ENCODE measurements at regions not wholly inside any gene's neighbourhood (a gene's known extent, or its start where the extent isn't known, plus 50 kb on each side); places are given as distances from the start of the nearest gene placed in this dataset.
A peak's percentile ranks its signal among the peaks of the same experiment; 100 is the strongest.

- Histone ChIP-seq H3K4me3 (no peak overlapping the region), H3K9me3 (ENCODE audit: low read depth, low read length) (peaks cover 6% of the 10 kb centered on the region; the same call in 1 of the 2 replicates), H3K27ac (no peak overlapping the region), H3K9ac (ENCODE audit: insufficient read length) (no peak overlapping the region), H3K36me3 (ENCODE audit: insufficient read depth, low read length) (no peaks in the 10 kb centered on the region)
- no peak for DNase-seq (ENCODE audit: low read depth, low spot score)
- TF ChIP-seq EZH2 (IDR thresholded peaks at IDR 0.05) (no peak), FOXP2 (optimal IDR thresholded peaks at IDR 0.05; ENCODE audit: control extremely low read depth, extremely low read length, insufficient read depth) (no peak), POLR2AphosphoS5 (IDR thresholded peaks at IDR 0.05; ENCODE audit: borderline replicate concordance, low read depth, low read length) (no peak)
These were observed 179.6 kb downstream of the LURAP1L start for GRCh38 chr9:12954441-12954840.

DNA sequence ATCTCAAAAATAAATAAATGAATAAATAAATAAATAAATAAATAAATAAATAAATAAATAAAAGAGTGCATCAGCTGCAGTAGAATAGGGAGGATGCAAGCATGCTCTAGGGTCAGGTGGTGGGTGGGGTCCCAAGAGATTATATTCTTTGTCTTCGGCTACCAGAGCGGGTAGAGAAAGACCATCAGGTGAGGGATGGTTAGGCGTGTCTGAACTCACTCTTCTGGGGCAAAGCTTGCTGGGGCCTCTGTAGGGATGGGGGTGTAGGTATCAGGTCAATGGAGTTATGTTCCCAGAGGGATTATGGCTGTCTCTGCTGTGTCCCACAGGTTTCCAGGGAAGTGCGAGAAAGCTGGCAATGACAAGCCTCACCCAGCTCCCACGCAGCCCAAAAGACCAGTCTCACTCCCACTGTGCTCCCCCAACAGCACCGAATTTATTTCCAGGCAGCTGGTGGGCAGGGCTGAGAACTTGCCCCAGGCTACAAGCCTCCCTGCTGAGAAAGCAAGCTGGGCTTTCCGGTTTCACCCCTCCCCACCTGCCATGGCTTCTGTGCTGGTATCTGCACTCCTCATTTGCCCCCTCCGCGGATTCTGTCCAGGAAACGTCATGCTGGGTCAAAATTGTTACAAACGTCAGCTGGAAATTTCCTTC is 180.8 kb downstream of the LURAP1L start:
- Histone ChIP-seq H3K9me3 (ENCODE audit: low read depth, low read length) (peaks cover 6% of the 10 kb centered on the region; the same call in 1 of the 2 replicates), H3K4me3 (peak overlapping the region; percentile 68), H3K27ac (peak overlapping the region; percentile 81), H3K36me3 (ENCODE audit: insufficient read depth, low read length) (no peaks in the 10 kb centered on the region), H3K9ac (ENCODE audit: insufficient read length) (peak overlapping the region; percentile 6)
- peak; percentile 53 for DNase-seq (ENCODE audit: low read depth, low spot score)
- peak; percentile 39; the same call in 1 of the 2 replicates for TF ChIP-seq POLR2AphosphoS5 (IDR thresholded peaks at IDR 0.05; ENCODE audit: borderline replicate concordance, low read depth, low read length)
- no peak for TF ChIP-seq FOXP2 (optimal IDR thresholded peaks at IDR 0.05; ENCODE audit: control extremely low read depth, extremely low read length, insufficient read depth)
- TF ChIP-seq EZH2 (IDR thresholded peaks at IDR 0.05), result no peak

DNA sequence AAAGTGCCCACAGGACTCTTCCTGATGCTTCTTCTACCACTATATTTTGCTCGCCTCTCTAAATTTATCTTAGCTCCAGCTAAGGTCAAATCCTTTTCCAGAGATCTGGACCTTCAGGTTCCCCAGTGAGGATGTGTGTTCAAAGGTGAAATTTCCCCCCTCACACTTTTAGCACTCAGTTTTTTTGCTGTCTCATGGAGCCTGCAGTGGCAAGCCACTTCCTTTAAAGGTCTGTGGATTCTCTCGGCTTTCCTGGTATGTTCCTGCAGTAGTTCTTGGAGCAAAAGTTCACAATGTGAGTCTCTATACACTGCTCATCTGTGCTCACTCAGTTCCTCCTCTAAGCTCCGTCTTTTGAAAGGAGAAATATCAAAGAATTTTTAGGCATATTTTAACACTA is 181.4 kb downstream of the LURAP1L start:
- no peak for TF ChIP-seq EZH2 (IDR thresholded peaks at IDR 0.05)
- no peak for TF ChIP-seq FOXP2 (optimal IDR thresholded peaks at IDR 0.05; ENCODE audit: control extremely low read depth, extremely low read length, insufficient read depth)
- TF ChIP-seq POLR2AphosphoS5 (IDR thresholded peaks at IDR 0.05; ENCODE audit: borderline replicate concordance, low read depth, low read length), result no peak
- Histone ChIP-seq H3K9me3 (ENCODE audit: low read depth, low read length) (peaks cover 6% of the 10 kb centered on the region; the same call in 1 of the 2 replicates), H3K27ac (peak overlapping the region; percentile 81), H3K36me3 (ENCODE audit: insufficient read depth, low read length) (no peaks in the 10 kb centered on the region), H3K9ac (ENCODE audit: insufficient read length) (peak overlapping the region; percentile 6), H3K4me3 (peak overlapping the region; percentile 68)
- no peak for DNase-seq (ENCODE audit: low read depth, low spot score)

GRCh38 chr9:12956805-12957204 is 182.0 kb downstream of the LURAP1L start:
- no peak overlapping the region; the same call in 1 of the 2 replicates for H3K4me3 ChIP-seq
- TF ChIP-seq FOXP2 (optimal IDR thresholded peaks at IDR 0.05; ENCODE audit: control extremely low read depth, extremely low read length, insufficient read depth) (no peak), EZH2 (IDR thresholded peaks at IDR 0.05) (no peak), POLR2AphosphoS5 (IDR thresholded peaks at IDR 0.05; ENCODE audit: borderline replicate concordance, low read depth, low read length) (no peak)
- H3K9me3 ChIP-seq (ENCODE audit: low read depth, low read length), result peaks cover 6% of the 10 kb centered on the region; the same call in 1 of the 2 replicates
- H3K27ac ChIP-seq, result peak overlapping the region; percentile 81
- no peak overlapping the region for H3K9ac ChIP-seq (ENCODE audit: insufficient read length)
- no peaks in the 10 kb centered on the region for H3K36me3 ChIP-seq (ENCODE audit: insufficient read depth, low read length)
- no peak for DNase-seq (ENCODE audit: low read depth, low spot score)

GRCh38 chr9:12958279-12958678 is 183.5 kb downstream of the LURAP1L start:
- Histone ChIP-seq H3K4me3 (no peak overlapping the region), H3K9ac (ENCODE audit: insufficient read length) (no peak overlapping the region), H3K36me3 (ENCODE audit: insufficient read depth, low read length) (no peaks in the 10 kb centered on the region), H3K9me3 (ENCODE audit: low read depth, low read length) (peaks cover 6% of the 10 kb centered on the region; the same call in 1 of the 2 replicates), H3K27ac (no peak overlapping the region)
- TF ChIP-seq POLR2AphosphoS5 (IDR thresholded peaks at IDR 0.05; ENCODE audit: borderline replicate concordance, low read depth, low read length), result no peak
- TF ChIP-seq FOXP2 (optimal IDR thresholded peaks at IDR 0.05; ENCODE audit: control extremely low read depth, extremely low read length, insufficient read depth), result no peak
- TF ChIP-seq EZH2 (IDR thresholded peaks at IDR 0.05), result no peak
- DNase-seq (ENCODE audit: low read depth, low spot score), result no peak

- H3K4me3 ChIP-seq, result no peak overlapping the region
- H3K27ac ChIP-seq, result no peak overlapping the region
- peaks cover 6% of the 10 kb centered on the region; the same call in 1 of the 2 replicates for H3K9me3 ChIP-seq (ENCODE audit: low read depth, low read length)
- no peak for TF ChIP-seq POLR2AphosphoS5 (IDR thresholded peaks at IDR 0.05; ENCODE audit: borderline replicate concordance, low read depth, low read length)
- TF ChIP-seq EZH2 (IDR thresholded peaks at IDR 0.05), result no peak
- no peak for TF ChIP-seq FOXP2 (optimal IDR thresholded peaks at IDR 0.05; ENCODE audit: control extremely low read depth, extremely low read length, insufficient read depth)
- no peak for DNase-seq (ENCODE audit: low read depth, low spot score)
- no peaks in the 10 kb centered on the region for H3K36me3 ChIP-seq (ENCODE audit: insufficient read depth, low read length)
- no peak overlapping the region for H3K9ac ChIP-seq (ENCODE audit: insufficient read length)
These were observed 183.9 kb downstream of the LURAP1L start for GRCh38 chr9:12958708-12959107.

- H3K9me3 ChIP-seq (ENCODE audit: low read depth, low read length), result peaks cover 6% of the 10 kb centered on the region; the same call in 1 of the 2 replicates
- H3K36me3 ChIP-seq (ENCODE audit: insufficient read depth, low read length), result no peaks in the 10 kb centered on the region
- H3K4me3 ChIP-seq, result no peak overlapping the region
- no peak overlapping the region for H3K9ac ChIP-seq (ENCODE audit: insufficient read length)
- H3K27ac ChIP-seq, result no peak overlapping the region
- DNase-seq (ENCODE audit: low read depth, low spot score), result no peak
- no peak for TF ChIP-seq EZH2 (IDR thresholded peaks at IDR 0.05)
These were observed 186.5 kb downstream of the LURAP1L start for GRCh38 chr9:12961276-12961809.

DNA sequence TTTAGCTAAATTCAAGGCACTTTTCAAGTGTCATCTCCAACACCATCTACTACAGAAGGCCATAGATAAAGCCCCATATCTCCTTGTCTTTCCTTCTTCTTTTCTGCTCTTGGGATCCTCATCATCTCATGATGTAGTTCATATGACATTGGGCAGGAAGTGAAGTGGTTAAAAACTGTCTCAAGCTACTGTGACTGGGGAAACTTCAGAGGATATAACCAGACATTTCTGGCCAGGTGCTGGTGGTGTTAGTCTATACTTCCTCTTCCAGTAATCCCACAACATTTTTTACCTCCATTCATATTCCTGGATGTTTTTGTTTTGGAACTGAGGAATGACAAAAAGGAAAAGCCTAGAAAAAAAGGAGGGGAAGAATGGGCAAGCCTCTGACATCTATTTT is 188.7 kb downstream of the LURAP1L start:
- TF ChIP-seq FOXP2 (optimal IDR thresholded peaks at IDR 0.05; ENCODE audit: control extremely low read depth, extremely low read length, insufficient read depth) (no peak), POLR2AphosphoS5 (IDR thresholded peaks at IDR 0.05; ENCODE audit: borderline replicate concordance, low read depth, low read length) (no peak), EZH2 (IDR thresholded peaks at IDR 0.05) (no peak)
- Histone ChIP-seq H3K36me3 (ENCODE audit: insufficient read depth, low read length) (no peaks in the 10 kb centered on the region), H3K27ac (no peak overlapping the region)

More for the DNA sequence above, 188.7 kb downstream of the LURAP1L start:
- Histone ChIP-seq H3K4me3 (no peak overlapping the region), H3K9ac (ENCODE audit: insufficient read length) (no peak overlapping the region), H3K9me3 (ENCODE audit: low read depth, low read length) (no peaks in the 10 kb centered on the region)
- no peak for DNase-seq (ENCODE audit: low read depth, low spot score)

Measured in SK-N-MC (cell line).